ENCODE measurements at regions not wholly inside any gene's neighbourhood (a gene's known extent, or its start where the extent isn't known, plus 50 kb on each side); places are given as distances from the start of the nearest gene placed in this dataset.

DNA sequence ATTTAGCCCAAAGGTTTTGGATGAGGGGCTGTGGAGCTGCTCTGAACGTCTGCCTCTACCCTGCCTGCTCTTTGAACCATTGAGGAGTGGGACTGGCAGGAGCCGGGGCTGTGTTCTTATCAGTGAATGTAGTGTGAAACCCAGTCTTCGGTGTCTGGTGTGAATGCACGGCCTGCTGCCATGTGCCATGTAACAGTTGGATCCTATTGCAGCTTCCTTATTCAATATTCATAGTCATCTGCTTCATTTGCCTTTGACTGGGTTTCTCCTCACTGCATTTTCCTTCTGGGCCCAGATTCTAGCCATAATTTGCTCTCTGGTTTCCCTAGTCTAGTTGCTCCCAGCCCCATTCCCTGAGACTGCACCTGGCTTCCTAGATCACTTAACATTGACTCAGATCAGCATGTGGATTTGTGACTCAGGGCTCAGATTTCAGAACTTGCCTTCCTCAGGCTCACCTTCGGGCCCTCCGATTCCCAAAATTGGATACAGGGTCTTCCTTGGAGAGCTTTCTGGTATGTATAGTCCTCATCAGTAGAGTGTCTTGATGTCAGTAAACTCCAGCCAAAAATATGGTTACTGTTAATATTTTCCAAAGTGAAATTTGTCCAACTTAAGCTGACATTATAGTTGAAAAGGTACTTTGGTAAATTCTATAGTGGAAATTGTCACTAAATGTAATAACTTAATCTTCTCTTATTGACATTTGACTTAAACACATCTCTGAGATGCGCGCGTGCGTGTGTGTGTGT, 94.0 kb upstream of the DDIT4L start:
- DNase-seq (ENCODE audit: low spot score) = no peak
- Mint-ChIP-seq H3K27me3 (ENCODE audit: low read depth) (no peaks in the 10 kb centered on the region), H3K27ac (ENCODE audit: unreplicated experiment) (no peak overlapping the region), H3K36me3 (ENCODE audit: low read depth) (no peaks in the 10 kb centered on the region), H3K4me3 (ENCODE audit: unreplicated experiment) (no peak overlapping the region), H3K9me3 (ENCODE audit: low read depth) (no peaks in the 10 kb centered on the region), H3K4me1 (ENCODE audit: low read depth) (peaks cover 5% of the 10 kb centered on the region)
- TF ChIP-seq, protein P1, sequence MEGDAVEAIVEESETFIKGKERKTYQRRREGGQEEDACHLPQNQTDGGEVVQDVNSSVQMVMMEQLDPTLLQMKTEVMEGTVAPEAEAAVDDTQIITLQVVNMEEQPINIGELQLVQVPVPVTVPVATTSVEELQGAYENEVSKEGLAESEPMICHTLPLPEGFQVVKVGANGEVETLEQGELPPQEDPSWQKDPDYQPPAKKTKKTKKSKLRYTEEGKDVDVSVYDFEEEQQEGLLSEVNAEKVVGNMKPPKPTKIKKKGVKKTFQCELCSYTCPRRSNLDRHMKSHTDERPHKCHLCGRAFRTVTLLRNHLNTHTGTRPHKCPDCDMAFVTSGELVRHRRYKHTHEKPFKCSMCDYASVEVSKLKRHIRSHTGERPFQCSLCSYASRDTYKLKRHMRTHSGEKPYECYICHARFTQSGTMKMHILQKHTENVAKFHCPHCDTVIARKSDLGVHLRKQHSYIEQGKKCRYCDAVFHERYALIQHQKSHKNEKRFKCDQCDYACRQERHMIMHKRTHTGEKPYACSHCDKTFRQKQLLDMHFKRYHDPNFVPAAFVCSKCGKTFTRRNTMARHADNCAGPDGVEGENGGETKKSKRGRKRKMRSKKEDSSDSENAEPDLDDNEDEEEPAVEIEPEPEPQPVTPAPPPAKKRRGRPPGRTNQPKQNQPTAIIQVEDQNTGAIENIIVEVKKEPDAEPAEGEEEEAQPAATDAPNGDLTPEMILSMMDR (IDR thresholded peaks at IDR 0.05) = no peak

DNA sequence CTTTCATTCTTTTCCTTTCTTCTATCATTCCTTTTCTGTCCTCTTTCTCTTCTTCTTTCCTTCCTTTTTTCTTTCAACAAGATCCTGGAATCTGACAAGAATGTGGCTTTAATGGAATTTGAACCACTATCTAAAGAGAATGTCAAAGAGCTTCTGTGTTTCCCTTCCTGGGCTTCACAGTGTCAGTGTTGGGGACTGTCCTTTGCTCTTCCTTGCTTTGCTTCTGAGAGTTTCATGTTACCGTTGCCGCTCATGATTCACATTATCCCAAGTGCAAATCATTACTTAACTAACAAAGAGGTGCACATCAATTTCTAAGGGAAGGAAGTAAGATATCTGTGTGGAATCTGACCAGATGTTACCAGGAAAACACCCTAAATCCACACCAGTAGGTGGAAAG, 90.5 kb upstream of the DDIT4L start:
- Mint-ChIP-seq H3K27me3 (ENCODE audit: low read depth) (no peaks in the 10 kb centered on the region), H3K9me3 (ENCODE audit: low read depth) (no peaks in the 10 kb centered on the region), H3K4me1 (ENCODE audit: low read depth) (no peaks in the 10 kb centered on the region), H3K36me3 (ENCODE audit: low read depth) (no peaks in the 10 kb centered on the region), H3K27ac (ENCODE audit: unreplicated experiment) (no peak overlapping the region), H3K4me3 (ENCODE audit: unreplicated experiment) (no peak overlapping the region)
- TF ChIP-seq, protein P1 (IDR thresholded peaks at IDR 0.05) = no peak
- DNase-seq (ENCODE audit: low spot score) = no peak

DNA sequence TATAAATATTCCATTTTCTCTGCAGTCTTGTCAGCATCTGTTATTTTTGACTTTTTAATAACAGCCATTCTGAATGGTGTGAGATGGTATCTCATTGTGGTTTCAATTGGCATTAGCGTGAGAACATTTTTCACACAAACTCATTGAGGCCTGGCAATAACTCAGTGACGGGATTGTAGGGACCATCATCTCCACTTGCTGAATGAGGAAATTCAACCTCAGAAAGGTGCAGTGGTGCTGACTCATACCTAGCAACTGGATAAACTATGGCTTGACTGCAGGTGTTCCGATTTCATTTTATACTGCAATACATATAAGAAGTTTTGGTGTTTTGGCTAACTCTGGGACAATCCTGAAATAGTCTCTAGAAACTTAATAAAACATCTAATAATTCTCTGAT, 88.3 kb upstream of the DDIT4L start:
- no peak overlapping the region for H3K27ac Mint-ChIP-seq (ENCODE audit: unreplicated experiment)
- no peak overlapping the region for H3K4me3 Mint-ChIP-seq (ENCODE audit: unreplicated experiment)
- TF ChIP-seq, protein P1 (IDR thresholded peaks at IDR 0.05) = no peak
- no peaks in the 10 kb centered on the region for H3K4me1 Mint-ChIP-seq (ENCODE audit: low read depth)
- H3K27me3 Mint-ChIP-seq (ENCODE audit: low read depth) = no peaks in the 10 kb centered on the region
- no peaks in the 10 kb centered on the region for H3K9me3 Mint-ChIP-seq (ENCODE audit: low read depth)
- no peak for DNase-seq (ENCODE audit: low spot score)
- H3K36me3 Mint-ChIP-seq (ENCODE audit: low read depth) = no peaks in the 10 kb centered on the region

DNA sequence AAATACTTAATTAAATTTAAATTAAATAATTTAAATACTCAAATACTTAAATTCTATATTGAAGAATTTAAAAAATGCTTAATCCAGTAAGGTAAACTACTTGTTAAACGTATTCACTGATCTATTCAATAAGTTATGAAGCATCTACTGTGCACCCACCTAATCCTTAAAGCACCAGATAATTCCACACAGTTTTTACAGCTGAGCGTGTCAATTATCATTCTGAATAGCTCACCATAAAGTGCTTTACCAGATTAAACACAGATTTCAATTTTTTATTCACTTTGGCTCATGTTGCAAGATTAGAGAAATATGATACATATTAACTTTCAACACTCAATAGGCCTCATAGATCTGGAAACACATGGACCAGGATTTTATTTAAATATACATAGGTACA, 79.2 kb upstream of the DDIT4L start:
- peaks cover 4% of the 10 kb centered on the region for H3K36me3 Mint-ChIP-seq (ENCODE audit: low read depth)
- peaks cover 16% of the 10 kb centered on the region for H3K9me3 Mint-ChIP-seq (ENCODE audit: low read depth)
- no peak for DNase-seq (ENCODE audit: low spot score)
- peaks cover 3% of the 10 kb centered on the region for H3K27me3 Mint-ChIP-seq (ENCODE audit: low read depth)
- H3K4me3 Mint-ChIP-seq (ENCODE audit: unreplicated experiment) = no peak overlapping the region
- TF ChIP-seq, protein P1 (IDR thresholded peaks at IDR 0.05) = no peak
- H3K27ac Mint-ChIP-seq (ENCODE audit: unreplicated experiment) = no peak overlapping the region
- H3K4me1 Mint-ChIP-seq (ENCODE audit: low read depth) = no peaks in the 10 kb centered on the region

DNA sequence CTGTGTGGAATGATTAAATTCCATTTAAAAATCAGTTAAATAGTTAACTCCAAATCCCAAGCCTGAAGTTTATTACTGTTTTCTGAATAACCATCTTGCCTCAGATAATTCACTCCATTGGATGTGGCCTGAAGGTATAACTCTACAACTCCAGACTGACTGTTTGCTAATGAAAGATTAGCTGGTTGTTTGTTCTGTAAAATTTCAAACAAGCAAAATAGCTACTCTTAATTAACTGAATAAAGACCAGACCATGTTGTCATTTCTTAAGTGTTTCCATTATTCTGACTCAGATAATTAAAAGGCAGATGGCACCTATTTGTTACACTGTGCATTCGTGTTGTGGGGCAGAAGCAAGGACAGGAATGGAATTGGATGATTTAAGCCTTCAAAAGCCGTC, 78.5 kb upstream of the DDIT4L start:
- no peak overlapping the region for H3K4me3 Mint-ChIP-seq (ENCODE audit: unreplicated experiment)
- H3K27ac Mint-ChIP-seq (ENCODE audit: unreplicated experiment) = no peak overlapping the region
- TF ChIP-seq, protein P1 (IDR thresholded peaks at IDR 0.05) = no peak
- peaks cover 4% of the 10 kb centered on the region for H3K36me3 Mint-ChIP-seq (ENCODE audit: low read depth)
- DNase-seq (ENCODE audit: low spot score) = no peak
- H3K4me1 Mint-ChIP-seq (ENCODE audit: low read depth) = no peaks in the 10 kb centered on the region
- H3K27me3 Mint-ChIP-seq (ENCODE audit: low read depth) = peaks cover 3% of the 10 kb centered on the region
- peaks cover 21% of the 10 kb centered on the region for H3K9me3 Mint-ChIP-seq (ENCODE audit: low read depth)

Measured in chondrocyte (in vitro differentiated cells).